ENCODE measurements at regions not wholly inside any gene's neighbourhood (a gene's known extent, or its start where the extent isn't known, plus 50 kb on each side); places are given as distances from the start of the nearest gene placed in this dataset.

- no peak overlapping the region for H2BK5ac ChIP-seq (ENCODE audit: low read depth, low read length)
- no peaks in the 10 kb centered on the region for H4K20me1 ChIP-seq (replicated peaks in 1 of 2; ENCODE audit: control insufficient read depth in 1 of 2, insufficient read depth in 2 of 2, low read length in 2 of 2)
- no peaks in the 10 kb centered on the region for H3K79me1 ChIP-seq (ENCODE audit: low read depth, low read length)
- no peak overlapping the region for H3K9ac ChIP-seq (replicated peaks in 1 of 4; ENCODE audit: extremely low read depth in 1 of 4, low read depth in 3 of 4, low read length in 3 of 4)
- H4K91ac ChIP-seq (replicated peaks; ENCODE audit: insufficient read length, low read length) = no peak overlapping the region
- no peaks in the 10 kb centered on the region for H3K23me2 ChIP-seq (ENCODE audit: low read depth, low read length)
- H3K14ac ChIP-seq (ENCODE audit: insufficient read length) = no peak overlapping the region
- no peak overlapping the region for H2BK20ac ChIP-seq (ENCODE audit: low read length)
- H2BK120ac ChIP-seq (replicated peaks; ENCODE audit: low read depth, low read length) = no peak overlapping the region
- no peak overlapping the region for H2BK12ac ChIP-seq (ENCODE audit: low read depth, low read length)
- H3K56ac ChIP-seq (replicated peaks; ENCODE audit: insufficient read length, low read depth, low read length) = no peak overlapping the region
- no peak overlapping the region for H4K5ac ChIP-seq (ENCODE audit: insufficient read length, low read depth, low read length)
- ChIA-PET CTCF (ENCODE audit: partially characterized antibody) (interaction anchor here (0.6 to 0.9 kb wide), 2 partner anchors 12 to 348 kb away, joined by 3 to 4 read pairs; no protein-coding TSS in a partner anchor), POLR2A (ENCODE audit: partially characterized antibody) (no interaction called here)
- H3K27me3 ChIP-seq (replicated peaks in 1 of 4; ENCODE audit: control insufficient read depth in 3 of 4, extremely low read depth in 1 of 4, insufficient read depth in 3 of 4, low read length in 3 of 4) = no peaks in the 10 kb centered on the region
- no peaks in the 10 kb centered on the region for H3K79me2 ChIP-seq (ENCODE audit: control insufficient read depth in 1 of 2, insufficient read depth in 2 of 2, low read length in 2 of 2)
- no peak overlapping the region for H3K27ac ChIP-seq (ENCODE audit: low read depth, low read length)
- no peak overlapping the region for H2BK15ac ChIP-seq (ENCODE audit: low read length)
- H3K18ac ChIP-seq (ENCODE audit: extremely low read depth, low read length) = no peak overlapping the region
- no peak overlapping the region for H3K4me3 ChIP-seq (ENCODE audit: extremely low read depth in 1 of 4, insufficient read depth in 2 of 4, low read depth in 3 of 4, low read length in 4 of 4)
- no peaks in the 10 kb centered on the region for H3K9me3 ChIP-seq (ENCODE audit: insufficient read depth in 2 of 2, low read depth in 1 of 2, low read length in 1 of 2)
- no peak overlapping the region for H2AK5ac ChIP-seq (ENCODE audit: low read depth, low read length)
- no peak overlapping the region for H4K8ac ChIP-seq (ENCODE audit: extremely low read depth, insufficient read depth, low read length)
- TF ChIP-seq SRF (IDR thresholded peaks at IDR 0.05; ENCODE audit: low read depth, low read length) (no peak), TAF7 (optimal IDR thresholded peaks at IDR 0.05; ENCODE audit: borderline replicate concordance, low read depth, low read length) (no peak), KDM5A (IDR thresholded peaks at IDR 0.05; ENCODE audit: low read length) (no peak), TEAD4 (IDR thresholded peaks at IDR 0.05; ENCODE audit: low read depth, low read length) (no peak), TBP (IDR thresholded peaks at IDR 0.05; ENCODE audit: low read depth, low read length) (no peak), RBBP5 (IDR thresholded peaks at IDR 0.05; ENCODE audit: borderline replicate concordance, low read depth, low read length) (no peak)
- no peak overlapping the region for H3K4me2 ChIP-seq (ENCODE audit: insufficient read depth in 1 of 2, low read depth in 2 of 2, low read length in 2 of 2)
- DNase-seq (ENCODE audit: low read depth in 1 of 2, low spot score in 2 of 2) (no peak), FAIRE-seq (no peak)
- 97% methylated on average over 2 of the region's 2 CpGs; no CpG with 5 or more reads in 1 of the 2 experiments for WGBS, 2 experiments (ENCODE audit: extremely low coverage in 1 of 2, insufficient coverage in 1 of 2, insufficient read length in 1 of 2, insufficient replicate concordance in 2 of 2, low coverage in 1 of 2, low lambda C conversion rate in 2 of 2, missing lambda C conversion rate in 1 of 2)
- no peak overlapping the region for H3K23ac ChIP-seq (ENCODE audit: insufficient read length)
- no peaks in the 10 kb centered on the region; a peak in 1 of 7 replicates for H3K4me1 ChIP-seq (replicated peaks in 1 of 4; ENCODE audit: control insufficient read depth in 3 of 4, insufficient read depth in 4 of 4, low read length in 3 of 4)
- H3K36me3 ChIP-seq (ENCODE audit: control insufficient read depth in 2 of 4, insufficient read depth in 4 of 4, low read length in 3 of 4) = no peaks in the 10 kb centered on the region
- no peak overlapping the region for H3K4ac ChIP-seq (replicated peaks; ENCODE audit: insufficient read length, low read depth, low read length)
- no peak overlapping the region for H2AFZ ChIP-seq (ENCODE audit: low read length)
Measured at GRCh38 chr3:117165176-117165575, 455.6 kb downstream of the TUSC7 start.
